Prostate gland (tissue), 2 donors: ENCODE measurements at regions not wholly inside any gene's neighbourhood (a gene's known extent, or its start where the extent isn't known, plus 50 kb on each side); places are given as distances from the start of the nearest gene placed in this dataset.

Experiments used
- CTCF ChIP-seq, 4 experiments: fragments of 200-600 bp in 2 of 4; fragments of 450-650 bp in 2 of 4; sonication (generic) in 2 of 4; IDR thresholded peaks; 1 replicate in 3 of 4; 2 replicates in 1 of 4; pipeline ENCODE4 v1.5.1; 2016 to 2019; ENCODE audit warnings: antibody characterized with exemption in 4 of 4, mild to moderate bottlenecking in 2 of 4, moderate library complexity in 2 of 4
- POLR2A ChIP-seq: fragments of 450-650 bp; IDR thresholded peaks from one replicate; pipeline ENCODE4 v1.6.1; 2016; ENCODE audit warnings: antibody characterized with exemption, mild to moderate bottlenecking

DNA sequence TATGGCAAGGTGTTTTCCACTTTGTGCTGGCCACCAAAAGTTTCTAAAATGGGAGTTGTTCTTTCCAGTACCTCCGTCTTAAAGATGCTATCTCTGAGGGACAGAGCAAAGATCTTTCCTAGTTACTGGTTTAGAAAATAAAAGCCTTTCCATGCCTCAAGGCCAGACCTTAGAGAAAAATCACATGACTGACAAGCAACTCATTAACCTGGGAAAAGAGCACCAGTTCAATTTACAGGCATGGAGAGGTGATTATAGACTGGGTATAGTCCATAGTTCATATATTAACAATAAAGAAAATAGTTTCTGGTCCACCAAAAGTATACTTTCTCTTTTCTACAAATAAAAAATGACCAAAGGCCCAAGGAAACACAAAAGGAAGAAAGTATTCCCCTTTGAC, 230.7 kb downstream of the TOX3 start:
- TF ChIP-seq CTCF (IDR thresholded peaks at IDR 0.05) (no peak), POLR2A (no peak)
